Keratinocyte (primary cell): ENCODE measurements at regions not wholly inside any gene's neighbourhood (a gene's known extent, or its start where the extent isn't known, plus 50 kb on each side); places are given as distances from the start of the nearest gene placed in this dataset.

Experiments
- DNase-seq: peaks from one replicate; pipeline ENCODE4 v3.0.0-alpha.2; 2011; ENCODE audit warnings: low read depth, missing footprints, low spot score
- FAIRE-seq: peaks from 2 replicates; lab custom pipeline; 2011; peaks lifted over from hg19 to GRCh38; lab: Jason Lieb, UNC
- H2AFZ ChIP-seq: 2 replicates; pipeline ENCODE4 v1.6.0; 2012; ENCODE audit warnings: low read length, control low read depth, inconsistent platforms; ENCODE audit not compliant: control insufficient read depth
- H3K27ac ChIP-seq: 2 replicates; pipeline ENCODE4 v1.5.1; 2011; ENCODE audit warnings: low read length; ENCODE audit not compliant: control insufficient read depth, insufficient read depth
- H3K27me3 ChIP-seq: 3 replicates; pipeline ENCODE4 v1.6.0; 2011; ENCODE audit warnings: low read length; ENCODE audit not compliant: control insufficient read depth, insufficient read depth; ENCODE audit errors: extremely low read depth
- H3K36me3 ChIP-seq, 2 experiments: 2 replicates in 1 of 2; 3 replicates in 1 of 2; pipeline ENCODE4 v1.5.1; 2011; ENCODE audit warnings: low read length in 2 of 2, mild to moderate bottlenecking in 1 of 2; ENCODE audit not compliant: control insufficient read depth in 2 of 2, insufficient read depth in 2 of 2; ENCODE audit errors: extremely low read depth in 1 of 2
- H3K4me1 ChIP-seq: 3 replicates; pipeline ENCODE4 v1.5.1; 2011; ENCODE audit warnings: low read length; ENCODE audit not compliant: control insufficient read depth, insufficient read depth; ENCODE audit errors: extremely low read depth
- H3K4me2 ChIP-seq: 3 replicates; pipeline ENCODE4 v1.6.0; 2011; ENCODE audit warnings: low read depth, low read length; ENCODE audit not compliant: control insufficient read depth, insufficient read depth; ENCODE audit errors: extremely low read depth
- H3K4me3 ChIP-seq, 3 experiments: fragments of 200-600 bp in 1 of 3; sonication (generic) in 1 of 3; 2 replicates in 2 of 3; 3 replicates in 1 of 3; pipeline ENCODE4 v1.5.1; 2011 to 2016; ENCODE audit warnings: low read length in 3 of 3, mild to moderate bottlenecking in 3 of 3, control low read depth in 2 of 3, inconsistent platforms in 1 of 3, low read depth in 1 of 3, mixed read lengths in 1 of 3, mixed run types in 1 of 3, moderate library complexity in 1 of 3; ENCODE audit not compliant: control insufficient read depth in 2 of 3, insufficient read depth in 2 of 3; ENCODE audit errors: extremely low read depth in 1 of 3
- H3K79me2 ChIP-seq: 2 replicates; pipeline ENCODE4 v1.6.0; 2012; ENCODE audit warnings: low read length; ENCODE audit not compliant: control insufficient read depth, insufficient read depth
- H3K9ac ChIP-seq: 3 replicates; pipeline ENCODE4 v1.6.0; 2011; ENCODE audit warnings: low read length; ENCODE audit not compliant: control insufficient read depth, insufficient read depth; ENCODE audit errors: extremely low read depth
- H3K9me1 ChIP-seq: 3 replicates; pipeline ENCODE4 v1.6.0; 2011; ENCODE audit warnings: low read length; ENCODE audit not compliant: control insufficient read depth, insufficient read depth; ENCODE audit errors: extremely low read depth
- H3K9me3 ChIP-seq: 2 replicates; pipeline ENCODE4 v1.5.1; 2012; ENCODE audit warnings: low read depth, low read length; ENCODE audit not compliant: control insufficient read depth
- H4K20me1 ChIP-seq: 3 replicates; pipeline ENCODE4 v1.6.0; 2011; ENCODE audit warnings: low read length; ENCODE audit not compliant: control insufficient read depth, insufficient read depth; ENCODE audit errors: extremely low read depth
- EZH2 ChIP-seq: IDR thresholded peaks from one replicate; pipeline ENCODE4 v1.6.1; 2012; ENCODE audit warnings: inconsistent platforms, mild to moderate bottlenecking, low read length, moderate library complexity
- dilution Hi-C: fragments of 300-500 bp; cut with MboI; formaldehyde crosslinking; loops from one replicate; pipeline ENCODE4 v1.7.0; 2020; ENCODE audit warnings: low sequenced_read_pairs; ENCODE audit not compliant: extremely low pct_ligation_motif_present
- TF ChIP-seq, protein P1 (sequence below), 3 experiments: IDR thresholded peaks in 1 of 3; conservative IDR thresholded peaks in 1 of 3; optimal IDR thresholded peaks in 1 of 3; 2 replicates in 2 of 3; 3 replicates in 1 of 3; pipeline versions ENCODE3 to v1.5.1; 2011; ENCODE audit warnings: low read length in 3 of 3, mild to moderate bottlenecking in 3 of 3, moderate library complexity in 2 of 3, control low read depth in 1 of 3, inconsistent platforms in 1 of 3; ENCODE audit not compliant: insufficient read depth in 2 of 3; ENCODE audit errors: extremely low read depth in 1 of 3

DNA sequence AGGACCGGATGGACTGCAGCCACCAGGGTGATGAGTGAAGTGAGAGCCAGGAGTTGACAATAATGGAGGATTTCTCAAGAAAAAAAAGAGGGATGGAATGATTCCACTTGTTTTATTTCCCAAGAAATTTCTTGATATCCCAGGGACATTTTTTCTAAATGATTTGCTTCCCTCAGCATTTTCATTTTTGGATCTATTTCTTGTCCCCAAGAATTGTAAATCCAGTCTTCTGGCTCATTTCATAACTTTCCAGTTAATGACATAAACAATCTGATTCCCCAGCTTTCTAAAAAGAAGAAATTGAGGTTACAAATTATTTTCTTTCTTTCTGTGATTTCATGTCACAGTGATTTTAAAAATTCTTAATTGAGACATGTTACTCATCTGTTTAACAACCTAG, 446.5 kb downstream of the PRR16 start:
- dilution Hi-C loops, result no loop called here
- no peak for TF ChIP-seq EZH2
- TF ChIP-seq, protein P1, sequence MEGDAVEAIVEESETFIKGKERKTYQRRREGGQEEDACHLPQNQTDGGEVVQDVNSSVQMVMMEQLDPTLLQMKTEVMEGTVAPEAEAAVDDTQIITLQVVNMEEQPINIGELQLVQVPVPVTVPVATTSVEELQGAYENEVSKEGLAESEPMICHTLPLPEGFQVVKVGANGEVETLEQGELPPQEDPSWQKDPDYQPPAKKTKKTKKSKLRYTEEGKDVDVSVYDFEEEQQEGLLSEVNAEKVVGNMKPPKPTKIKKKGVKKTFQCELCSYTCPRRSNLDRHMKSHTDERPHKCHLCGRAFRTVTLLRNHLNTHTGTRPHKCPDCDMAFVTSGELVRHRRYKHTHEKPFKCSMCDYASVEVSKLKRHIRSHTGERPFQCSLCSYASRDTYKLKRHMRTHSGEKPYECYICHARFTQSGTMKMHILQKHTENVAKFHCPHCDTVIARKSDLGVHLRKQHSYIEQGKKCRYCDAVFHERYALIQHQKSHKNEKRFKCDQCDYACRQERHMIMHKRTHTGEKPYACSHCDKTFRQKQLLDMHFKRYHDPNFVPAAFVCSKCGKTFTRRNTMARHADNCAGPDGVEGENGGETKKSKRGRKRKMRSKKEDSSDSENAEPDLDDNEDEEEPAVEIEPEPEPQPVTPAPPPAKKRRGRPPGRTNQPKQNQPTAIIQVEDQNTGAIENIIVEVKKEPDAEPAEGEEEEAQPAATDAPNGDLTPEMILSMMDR (optimal IDR thresholded peaks at IDR 0.05 in 1 of 3, IDR thresholded peaks at IDR 0.05 in 1 of 3, conservative IDR thresholded peaks at IDR 0.05 in 1 of 3; ENCODE audit: extremely low read depth in 1 of 3, insufficient read depth in 2 of 3, low read length in 3 of 3), result no peak
- no peak overlapping the region for H3K4me2 ChIP-seq
- no peaks in the 10 kb centered on the region for H3K9me1 ChIP-seq
- H3K4me3 ChIP-seq, result no peak overlapping the region
- DNase-seq, result no peak
- H4K20me1 ChIP-seq, result no peaks in the 10 kb centered on the region
- no peaks in the 10 kb centered on the region for H3K79me2 ChIP-seq
- H3K27me3 ChIP-seq, result no peaks in the 10 kb centered on the region
- H3K9ac ChIP-seq, result no peak overlapping the region
- FAIRE-seq, result no peak
- no peaks in the 10 kb centered on the region for H3K9me3 ChIP-seq
- no peaks in the 10 kb centered on the region for H3K4me1 ChIP-seq
- H2AFZ ChIP-seq, result no peak overlapping the region
- no peaks in the 10 kb centered on the region for H3K36me3 ChIP-seq
- H3K27ac ChIP-seq, result no peak overlapping the region

DNA sequence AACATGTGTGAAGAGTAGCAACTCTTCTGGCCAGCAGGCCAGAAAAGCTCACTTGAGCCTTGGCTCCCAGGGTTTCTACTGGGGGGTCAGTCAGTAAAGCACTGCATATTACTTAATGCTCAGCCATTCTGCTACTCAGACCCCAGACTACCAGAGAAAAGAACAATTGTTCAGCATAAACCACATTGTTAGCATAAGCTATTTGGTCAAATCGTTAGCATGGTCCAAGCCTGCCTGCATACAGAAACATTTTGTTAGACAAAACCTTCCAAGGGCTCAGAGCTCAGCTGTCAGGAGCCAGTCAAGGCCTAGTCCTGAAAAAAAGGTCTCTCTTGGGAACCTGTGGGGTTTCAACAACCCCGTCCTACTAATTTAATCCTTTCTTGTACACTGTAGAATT, 449.3 kb downstream of the PRR16 start:
- Histone ChIP-seq H3K9me1 (no peaks in the 10 kb centered on the region), H3K4me3 (no peak overlapping the region), H3K27ac (no peak overlapping the region), H3K79me2 (no peaks in the 10 kb centered on the region), H3K27me3 (no peaks in the 10 kb centered on the region), H2AFZ (no peak overlapping the region), H3K36me3 (no peaks in the 10 kb centered on the region), H3K4me2 (no peak overlapping the region), H3K9ac (no peak overlapping the region), H3K9me3 (no peaks in the 10 kb centered on the region), H3K4me1 (no peaks in the 10 kb centered on the region), H4K20me1 (no peaks in the 10 kb centered on the region)
- dilution Hi-C loops, result no loop called here
- no peak for FAIRE-seq
- DNase-seq, result no peak
- TF ChIP-seq, protein P1 (optimal IDR thresholded peaks at IDR 0.05 in 1 of 3, IDR thresholded peaks at IDR 0.05 in 1 of 3, conservative IDR thresholded peaks at IDR 0.05 in 1 of 3; ENCODE audit: extremely low read depth in 1 of 3, insufficient read depth in 2 of 3, low read length in 3 of 3), result no peak
- TF ChIP-seq EZH2, result no peak
